IMR-90 (cell line): ENCODE measurements at regions not wholly inside any gene's neighbourhood (a gene's known extent, or its start where the extent isn't known, plus 50 kb on each side); places are given as distances from the start of the nearest gene placed in this dataset.

Experiments used
- ATAC-seq: fragments of 200-7000 bp; cut with Tn5 transposase; 2 replicates; pipeline ENCODE4 v1.9.1; 2020; ENCODE audit warnings: low read depth, mild to moderate bottlenecking, moderate library complexity
- BruUV-seq: library from RNA; stranded (reverse); fragments of 400-500 nt; replicated peaks from 2 replicates; lab custom pipeline; 2021; lab: Mats Ljungman, UMichigan
- CTCF ChIA-PET: fragments of 300-600 bp; formaldehyde crosslinking; extraction: SDS; loops from one replicate; lab custom pipeline; 2021; ENCODE audit warnings: antibody characterized with exemption; lab: Yijun Ruan, JAX
- POLR2A ChIA-PET: fragments of 300-600 bp; sonication (Branson Sonifier 250); formaldehyde crosslinking; loops from one replicate; lab custom pipeline; 2022; ENCODE audit warnings: antibody characterized with exemption; ENCODE audit not compliant: unreplicated experiment; lab: Charles Lee
- DNase-seq: peaks from one replicate; pipeline ENCODE4 v3.0.0; 2013
- H2AFZ ChIP-seq: replicated peaks from 2 replicates; pipeline ENCODE3; 2013; ENCODE audit warnings: low read length, mild to moderate bottlenecking; ENCODE audit not compliant: poor library complexity
- H2AK5ac ChIP-seq: 2 replicates; pipeline ENCODE4 v1.6.1; 2013; ENCODE audit warnings: low read depth, low read length, inconsistent platforms
- H2AK9ac ChIP-seq: replicated peaks from 2 replicates; pipeline ENCODE3; 2013; ENCODE audit warnings: mild to moderate bottlenecking, low read depth, low read length, moderate library complexity; ENCODE audit not compliant: poor library complexity
- H2BK120ac ChIP-seq: 2 replicates; pipeline ENCODE4 v1.6.1; 2013; ENCODE audit warnings: low read depth, low read length, inconsistent platforms
- H2BK15ac ChIP-seq: 3 replicates; pipeline ENCODE4 v1.6.1; 2013; ENCODE audit warnings: low read depth, low read length, inconsistent platforms
- H2BK20ac ChIP-seq: 2 replicates; pipeline ENCODE4 v1.6.1; 2013; ENCODE audit warnings: low read depth, mild to moderate bottlenecking, inconsistent platforms, low read length, moderate library complexity
- H2BK5ac ChIP-seq: 2 replicates; pipeline ENCODE4 v1.6.1; 2013; ENCODE audit warnings: mild to moderate bottlenecking, low read depth, low read length, inconsistent platforms; ENCODE audit not compliant: poor library complexity, severe bottlenecking
- H3K14ac ChIP-seq: replicated peaks from 2 replicates; pipeline ENCODE4 v1.6.1; 2013; ENCODE audit warnings: low read depth, low read length, inconsistent platforms
- H3K18ac ChIP-seq: 2 replicates; pipeline ENCODE4 v1.6.1; 2013; ENCODE audit warnings: low read depth, low read length, control low read depth
- H3K23ac ChIP-seq: 2 replicates; pipeline ENCODE4 v1.6.1; 2013; ENCODE audit warnings: low read depth, low read length, inconsistent platforms
- H3K27ac ChIP-seq: 2 replicates; pipeline ENCODE4 v1.5.1; 2013; ENCODE audit warnings: mild to moderate bottlenecking, control low read depth, low read length; ENCODE audit not compliant: insufficient read depth
- H3K27me3 ChIP-seq: 2 replicates; pipeline ENCODE4 v1.6.1; 2013; ENCODE audit warnings: low read length; ENCODE audit not compliant: control insufficient read depth, insufficient read depth
- H3K36me3 ChIP-seq: 2 replicates; pipeline ENCODE4 v1.6.1; 2013; ENCODE audit warnings: low read length, mixed read lengths; ENCODE audit not compliant: control insufficient read depth, insufficient read depth
- H3K4ac ChIP-seq: 2 replicates; pipeline ENCODE4 v1.6.1; 2013; ENCODE audit warnings: low read depth, low read length, inconsistent platforms
- H3K4me1 ChIP-seq: 2 replicates; pipeline ENCODE4 v1.6.1; 2013; ENCODE audit warnings: low read length, mixed read lengths; ENCODE audit not compliant: control insufficient read depth, insufficient read depth
- H3K4me2 ChIP-seq: 2 replicates; pipeline ENCODE4 v1.6.1; 2013; ENCODE audit warnings: low read depth, mild to moderate bottlenecking, control low read depth, low read length, moderate library complexity
- H3K4me3 ChIP-seq: 2 replicates; pipeline ENCODE4 v1.5.1; 2013; ENCODE audit warnings: low read depth, mild to moderate bottlenecking, control low read depth, low read length, moderate library complexity; ENCODE audit not compliant: insufficient read depth
- H3K56ac ChIP-seq: 2 replicates; pipeline ENCODE4 v1.6.1; 2013; ENCODE audit warnings: low read length, inconsistent platforms; ENCODE audit not compliant: insufficient read depth; ENCODE audit errors: extremely low read depth
- H3K79me1 ChIP-seq, 2 experiments: 2 replicates each; pipeline ENCODE4 v1.6.1; 2013; ENCODE audit warnings: low read length in 2 of 2, inconsistent platforms in 1 of 2, low read depth in 1 of 2
- H3K9ac ChIP-seq: 2 replicates; pipeline ENCODE4 v1.6.1; 2013; ENCODE audit warnings: low read depth, low read length, control low read depth
- H3K9me1 ChIP-seq: 2 replicates; pipeline ENCODE4 v1.6.1; 2013; ENCODE audit warnings: low read length, inconsistent platforms; ENCODE audit not compliant: insufficient read depth
- H3K9me3 ChIP-seq: 2 replicates; pipeline ENCODE4 v1.6.1; 2013; ENCODE audit warnings: low read length; ENCODE audit not compliant: control insufficient read depth, insufficient read depth
- H4K20me1 ChIP-seq: 2 replicates; pipeline ENCODE4 v1.6.1; 2013; ENCODE audit warnings: low read length, inconsistent platforms; ENCODE audit not compliant: insufficient read depth
- H4K5ac ChIP-seq: 2 replicates; pipeline ENCODE4 v1.6.1; 2013; ENCODE audit warnings: mild to moderate bottlenecking, low read depth, low read length, control low read depth
- H4K8ac ChIP-seq, 2 experiments: 2 replicates each; pipeline ENCODE4 v1.6.1; 2013; ENCODE audit warnings: low read depth in 2 of 2, low read length in 2 of 2, control low read depth in 1 of 2, inconsistent platforms in 1 of 2
- H4K91ac ChIP-seq: 2 replicates; pipeline ENCODE4 v1.6.1; 2013; ENCODE audit warnings: low read depth, low read length, inconsistent platforms; ENCODE audit not compliant: insufficient read depth
- CEBPB ChIP-seq: IDR thresholded peaks from 2 replicates; pipeline ENCODE4 v1.6.1; 2012; ENCODE audit warnings: low read depth, low read length, improper control_type of control experiment
- NFE2L2 ChIP-seq: fragments of 150-350 bp; IDR thresholded peaks from 2 replicates; pipeline ENCODE4 v1.6.1; 2016; ENCODE audit warnings: low read depth, mild to moderate bottlenecking, low read length
- WGBS, 2 experiments: methylation state at CpG; one replicate each; pipeline versions ENCODE4 v1.1.5 to v1.1.7; 2013; ENCODE audit warnings: missing lambda C conversion rate in 2 of 2; ENCODE audit not compliant: insufficient read length in 1 of 2; ENCODE audit errors: extremely low coverage in 2 of 2; 5-methylcytosine and 5-hydroxymethylcytosine counted together
- dilution Hi-C: fragments of 300-500 bp; cut with HindIII; formaldehyde crosslinking; loops from one replicate; pipeline ENCODE4 v1.14.3; 2018; ENCODE audit warnings: low sequenced_read_pairs; ENCODE audit not compliant: unreplicated experiment
- in situ Hi-C: fragments of 300-500 bp; cut with MboI; formaldehyde crosslinking; loops from 3 replicates; pipeline ENCODE4 v1.14.3; 2019; ENCODE audit warnings: low sequenced_read_pairs, inconsistent platforms, mixed read lengths
- intact Hi-C: fragments of 100-400 bp; cut with micrococcal nuclease; formaldehyde crosslinking; loops from 2 replicates; pipeline ENCODE4 v1.10.0; 2022

GRCh38 chr4:14315129-14315528, 687.2 kb upstream of the CPEB2 start:
- no peak overlapping the region for H3K14ac ChIP-seq
- intact Hi-C loops (no loop called here), dilution Hi-C loops (no loop called here), in situ Hi-C loops (no loop called here)
- H3K9me1 ChIP-seq = no peaks in the 10 kb centered on the region
- H3K27ac ChIP-seq = no peak overlapping the region
- H4K20me1 ChIP-seq = no peaks in the 10 kb centered on the region
- H4K91ac ChIP-seq = no peak overlapping the region
- H4K8ac ChIP-seq = no peak overlapping the region
- H3K56ac ChIP-seq = no peak overlapping the region
- DNase-seq (no peak), ATAC-seq (no peak)
- ChIA-PET CTCF (no interaction called here), POLR2A (no interaction called here)
- H3K9ac ChIP-seq = no peak overlapping the region
- no peak overlapping the region for H2BK20ac ChIP-seq
- no peak overlapping the region for H3K18ac ChIP-seq
- 0 out of 2 replicates have a peak, but pooled peaks cover 2% of the 10 kb centered on the region for H3K9me3 ChIP-seq
- TF ChIP-seq NFE2L2 (no peak), CEBPB (no peak)
- H3K23ac ChIP-seq = no peak overlapping the region
- no peak overlapping the region for H2AK5ac ChIP-seq
- H4K5ac ChIP-seq = no peak overlapping the region
- H3K4me1 ChIP-seq = no peaks in the 10 kb centered on the region
- no peak overlapping the region for H3K4ac ChIP-seq
- no TSS peak for BruUV-seq
- H2AK9ac ChIP-seq = no peak overlapping the region
- no CpG with 5 or more reads among the region's 3 CpGs for WGBS, 2 experiments
- H3K4me3 ChIP-seq = no peak overlapping the region
- H2BK120ac ChIP-seq = no peak overlapping the region
- no peak overlapping the region for H2BK15ac ChIP-seq
- no peaks in the 10 kb centered on the region for H3K27me3 ChIP-seq
- H2BK5ac ChIP-seq = no peak overlapping the region
- no peaks in the 10 kb centered on the region for H3K36me3 ChIP-seq
- no peak overlapping the region for H2AFZ ChIP-seq
- no peaks in the 10 kb centered on the region for H3K79me1 ChIP-seq
- no peak overlapping the region for H3K4me2 ChIP-seq
